Chondrocyte (in vitro differentiated cells): ENCODE measurements at regions not wholly inside any gene's neighbourhood (a gene's known extent, or its start where the extent isn't known, plus 50 kb on each side); places are given as distances from the start of the nearest gene placed in this dataset.
"Not testable (repeated sequence)": the region's sequence is repeated elsewhere in the genome, so short reads cannot be mapped to it uniquely, and the experiment has no call there.

Source experiments
- DNase-seq: peaks from one replicate; pipeline ENCODE4 v3.0.0; 2021; ENCODE audit warnings: mixed read lengths, low spot score
- H3K27ac Mint-ChIP-seq: one replicate; pipeline ENCODE4 v1.8.0; 2021; ENCODE audit warnings: mild to moderate bottlenecking, moderate library complexity, mixed read lengths; ENCODE audit not compliant: unreplicated experiment
- H3K27me3 Mint-ChIP-seq: 2 replicates; pipeline ENCODE4 v1.8.0; 2021; ENCODE audit warnings: low read depth, mixed read lengths
- H3K36me3 Mint-ChIP-seq: 2 replicates; pipeline ENCODE4 v1.8.0; 2021; ENCODE audit warnings: low read depth, mixed read lengths
- H3K4me1 Mint-ChIP-seq: 2 replicates; pipeline ENCODE4 v1.8.0; 2021; ENCODE audit warnings: low read depth, mild to moderate bottlenecking, mixed read lengths
- H3K4me3 Mint-ChIP-seq: one replicate; pipeline ENCODE4 v1.8.0; 2021; ENCODE audit warnings: mild to moderate bottlenecking, moderate library complexity, mixed read lengths; ENCODE audit not compliant: unreplicated experiment
- H3K9me3 Mint-ChIP-seq: 2 replicates; pipeline ENCODE4 v1.8.0; 2021; ENCODE audit warnings: low read depth, mixed read lengths
- CTCF ChIP-seq: fragments of 200-600 bp; sonication (generic); IDR thresholded peaks from 2 replicates; pipeline ENCODE4 v1.5.0; 2021; ENCODE audit warnings: antibody characterized with exemption, mild to moderate bottlenecking, moderate library complexity

- Mint-ChIP-seq H3K4me1 (no peaks in the 10 kb centered on the region), H3K27ac (no peak overlapping the region), H3K27me3 (no peaks in the 10 kb centered on the region), H3K36me3 (no peaks in the 10 kb centered on the region), H3K4me3 (no peak overlapping the region), H3K9me3 (no peaks in the 10 kb centered on the region)
- DNase-seq = no peak
- no peak for TF ChIP-seq CTCF
Observed at GRCh38 chr2:166775176-166775575, 113.1 kb upstream of the XIRP2 start.

GRCh38 chr2:166773308-166773949 is 114.9 kb upstream of the XIRP2 start:
- Mint-ChIP-seq H3K27ac (no peak overlapping the region), H3K4me1 (no peaks in the 10 kb centered on the region), H3K9me3 (peaks cover 9% of the 10 kb centered on the region), H3K4me3 (no peak overlapping the region), H3K36me3 (no peaks in the 10 kb centered on the region), H3K27me3 (no peaks in the 10 kb centered on the region)
- DNase-seq = no peak
- TF ChIP-seq CTCF = no peak

GRCh38 chr2:166768393-166769123 is 119.7 kb upstream of the XIRP2 start:
- no peaks in the 10 kb centered on the region for H3K36me3 Mint-ChIP-seq
- no peak overlapping the region for H3K27ac Mint-ChIP-seq

GRCh38 chr2:166766769-166767322 is 121.4 kb upstream of the XIRP2 start:
- not testable (repeated sequence) for H3K27ac Mint-ChIP-seq, H3K4me1 Mint-ChIP-seq, H3K36me3 Mint-ChIP-seq, H3K4me3 Mint-ChIP-seq, H3K27me3 Mint-ChIP-seq, H3K9me3 Mint-ChIP-seq, DNase-seq

More at GRCh38 chr2:166768393-166769123, 119.7 kb upstream of the XIRP2 start:
- Mint-ChIP-seq H3K27me3 (no peaks in the 10 kb centered on the region), H3K4me3 (no peak overlapping the region), H3K9me3 (peaks cover 9% of the 10 kb centered on the region), H3K4me1 (no peaks in the 10 kb centered on the region)
- DNase-seq = no peak
- TF ChIP-seq CTCF = no peak

GRCh38 chr2:166766220-166766619 is 122.1 kb upstream of the XIRP2 start:
- Mint-ChIP-seq H3K27me3 (no peaks in the 10 kb centered on the region), H3K27ac (no peak overlapping the region), H3K4me3 (no peak overlapping the region), H3K36me3 (no peaks in the 10 kb centered on the region), H3K9me3 (peaks cover 9% of the 10 kb centered on the region), H3K4me1 (no peaks in the 10 kb centered on the region)
- no peak for DNase-seq
- TF ChIP-seq CTCF = no peak
